Dedifferentiated amniotic fluid mesenchymal stem cell (primary cell): ENCODE measurements at regions not wholly inside any gene's neighbourhood (a gene's known extent, or its start where the extent isn't known, plus 50 kb on each side); places are given as distances from the start of the nearest gene placed in this dataset.

ENCODE experiments used
- DNase-seq: peaks from one replicate; pipeline ENCODE4 v3.0.0-alpha.2; 2016; ENCODE audit errors: extremely low spot score

DNA sequence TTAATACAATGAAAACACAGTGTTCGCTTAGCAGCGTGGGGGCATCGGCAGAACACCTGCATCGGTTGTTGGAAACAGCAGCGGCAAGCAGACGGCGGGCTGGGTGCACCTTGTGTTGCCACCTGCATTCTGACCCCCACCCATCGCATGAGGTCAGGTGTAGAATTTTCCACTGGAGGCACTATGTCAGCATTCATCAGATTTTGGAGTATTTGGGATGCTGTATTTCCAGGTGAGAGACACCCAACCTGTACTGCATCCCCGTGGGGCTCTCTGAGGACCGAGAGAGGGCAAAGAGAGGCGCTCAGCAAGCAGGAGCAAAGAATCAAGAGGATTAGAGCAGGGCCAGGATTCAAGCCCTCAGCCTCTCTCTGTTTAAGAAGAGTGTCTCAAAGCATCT is 116.4 kb upstream of the MGMT start:
- no peak for DNase-seq

- no peak for DNase-seq
These were observed 113.9 kb upstream of the MGMT start for GRCh38 chr10:129353101-129353500.

- no peak for DNase-seq
These were observed 107.0 kb upstream of the MGMT start for GRCh38 chr10:129360046-129360445.

GRCh38 chr10:129361676-129362376 is 105.2 kb upstream of the MGMT start:
- DNase-seq = no peak

- DNase-seq = no peak
These were observed 102.1 kb upstream of the MGMT start for GRCh38 chr10:129364949-129365348.

GRCh38 chr10:129365767-129366402 is 101.2 kb upstream of the MGMT start:
- DNase-seq = no peak

DNA sequence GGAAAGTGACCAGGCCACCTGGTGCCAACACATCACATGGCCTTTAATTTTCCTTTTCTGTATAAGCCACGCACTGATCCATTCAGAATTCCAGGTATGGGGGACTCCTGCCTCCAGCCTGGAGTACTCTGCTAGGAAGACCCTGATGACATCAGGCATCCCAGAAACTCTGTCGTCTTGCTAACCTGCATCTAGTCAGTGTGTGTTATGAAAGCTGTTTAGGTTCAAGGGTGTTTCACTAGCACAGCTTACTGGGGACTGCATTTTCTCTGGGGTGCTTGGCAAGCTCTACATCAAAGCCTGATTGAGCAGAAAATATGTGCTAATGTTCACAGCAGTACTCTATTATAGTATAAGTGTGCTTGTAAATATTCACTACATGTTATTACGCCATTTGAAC is 100.6 kb upstream of the MGMT start:
- no peak for DNase-seq

DNA sequence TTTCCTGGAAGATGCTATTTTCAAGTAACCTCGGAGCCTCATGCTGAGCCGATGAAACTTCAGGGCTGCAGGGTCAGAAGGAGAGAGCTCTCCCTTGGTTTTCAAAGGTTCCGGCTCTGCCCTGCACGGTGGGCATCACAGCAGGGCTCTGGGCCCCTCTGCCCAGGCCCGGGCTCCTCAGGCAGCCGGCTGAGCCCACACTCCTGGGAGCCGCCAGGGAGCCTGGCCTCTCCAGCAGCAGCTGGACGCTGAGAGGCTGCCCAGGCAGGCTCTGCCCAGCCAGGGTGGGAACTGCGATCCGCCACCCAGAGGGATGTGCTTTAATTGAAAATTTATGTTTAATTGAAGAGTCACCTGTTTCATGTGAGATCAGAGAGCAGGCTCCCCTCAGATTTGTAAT is 97.5 kb upstream of the MGMT start:
- no peak for DNase-seq

GRCh38 chr10:129371541-129371940 is 95.5 kb upstream of the MGMT start:
- DNase-seq = no peak

DNA sequence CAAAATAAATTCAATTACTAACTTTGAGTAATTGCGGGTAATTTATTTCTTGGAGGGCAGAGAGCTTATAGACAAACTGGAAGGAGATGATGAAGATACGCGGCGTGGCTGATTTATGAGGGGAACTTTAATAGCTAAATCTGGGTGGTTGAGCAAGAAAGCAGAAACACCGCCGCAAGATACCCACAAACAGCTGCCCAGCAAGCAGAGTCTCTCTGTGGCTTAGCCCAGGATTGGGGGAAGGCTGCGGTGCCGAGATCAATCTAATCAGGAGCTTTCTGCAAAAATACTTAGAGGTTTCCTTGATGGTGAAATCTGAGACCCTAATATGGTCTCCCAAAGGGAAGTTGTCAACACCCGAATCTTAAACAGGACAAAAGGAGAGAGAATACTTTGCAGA is 94.9 kb upstream of the MGMT start:
- no peak for DNase-seq

GRCh38 chr10:129373231-129373630 is 93.8 kb upstream of the MGMT start:
- DNase-seq = no peak

DNA sequence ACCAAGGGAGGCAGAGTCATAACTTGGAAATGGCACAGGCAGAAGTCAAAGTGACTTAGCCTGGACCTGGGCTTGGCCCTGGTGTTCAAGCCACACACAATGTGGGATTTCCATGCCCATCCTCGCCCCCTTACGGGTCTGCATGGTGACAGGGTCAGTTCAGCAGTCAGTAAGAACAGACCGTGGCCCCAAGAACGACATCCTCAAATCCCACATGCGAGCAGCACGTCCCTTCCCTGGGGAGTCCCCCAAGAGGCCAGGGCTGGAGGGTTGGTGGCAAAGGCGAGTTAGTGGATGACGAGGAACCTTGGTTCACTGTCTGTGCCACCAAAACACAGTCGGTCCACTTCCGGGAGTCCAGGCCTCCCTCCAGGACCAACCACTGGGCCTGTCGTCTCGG is 93.3 kb upstream of the MGMT start:
- no peak for DNase-seq

GRCh38 chr10:129375171-129375570 is 91.9 kb upstream of the MGMT start:
- no peak for DNase-seq

- no peak for DNase-seq
These were observed 91.1 kb upstream of the MGMT start for GRCh38 chr10:129375912-129376311.

- no peak for DNase-seq
These were observed 86.8 kb upstream of the MGMT start for GRCh38 chr10:129380279-129380678.

- DNase-seq = no peak
These were observed 85.3 kb upstream of the MGMT start for GRCh38 chr10:129381741-129382140.

GRCh38 chr10:129382401-129382800 is 84.6 kb upstream of the MGMT start:
- DNase-seq = no peak

GRCh38 chr10:129383651-129384050 is 83.4 kb upstream of the MGMT start:
- no peak for DNase-seq

- no peak for DNase-seq
These were observed 81.4 kb upstream of the MGMT start for GRCh38 chr10:129385600-129385999.

DNA sequence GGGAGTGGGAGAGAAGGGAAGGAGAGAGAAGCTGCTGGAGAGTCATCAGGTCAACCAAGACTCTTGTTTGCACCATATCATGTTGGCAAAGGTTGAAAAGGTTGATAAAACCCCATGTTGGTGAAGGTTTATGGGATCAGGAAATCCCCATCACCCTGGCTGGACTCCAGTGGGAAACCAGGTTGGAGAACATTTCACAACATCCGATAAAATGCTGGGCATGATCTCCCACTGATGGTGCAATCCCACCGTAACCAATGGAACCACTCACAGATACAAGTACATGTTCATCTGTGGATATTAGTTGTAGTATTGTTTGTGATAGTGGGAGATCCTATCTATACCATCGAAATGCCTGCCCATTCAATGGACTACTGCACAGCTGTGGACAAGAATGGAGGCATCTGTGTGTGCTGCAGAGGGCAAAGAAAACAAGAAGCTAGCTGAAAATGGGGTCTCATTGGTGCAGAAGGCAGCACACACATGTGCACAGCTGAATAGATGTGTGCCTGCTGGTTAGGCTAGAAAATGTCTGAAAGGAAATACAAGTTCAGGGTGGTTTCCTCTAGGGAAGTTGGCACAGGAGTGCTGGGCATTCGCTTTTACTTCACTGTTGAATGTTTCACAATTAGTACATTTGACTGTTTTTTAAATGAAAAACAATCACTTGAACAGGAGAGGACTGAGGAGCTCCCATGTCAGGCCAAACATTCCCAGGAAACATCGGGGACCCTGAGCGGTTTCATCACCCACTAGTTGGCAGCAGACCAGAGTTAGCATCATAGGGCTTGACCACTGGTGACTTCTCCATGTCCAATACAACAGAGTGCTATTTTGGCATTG is 80.4 kb upstream of the MGMT start:
- DNase-seq = no peak

GRCh38 chr10:129387258-129387525 is 79.8 kb upstream of the MGMT start:
- DNase-seq = no peak

GRCh38 chr10:129388435-129388834 is 78.6 kb upstream of the MGMT start:
- no peak for DNase-seq

DNA sequence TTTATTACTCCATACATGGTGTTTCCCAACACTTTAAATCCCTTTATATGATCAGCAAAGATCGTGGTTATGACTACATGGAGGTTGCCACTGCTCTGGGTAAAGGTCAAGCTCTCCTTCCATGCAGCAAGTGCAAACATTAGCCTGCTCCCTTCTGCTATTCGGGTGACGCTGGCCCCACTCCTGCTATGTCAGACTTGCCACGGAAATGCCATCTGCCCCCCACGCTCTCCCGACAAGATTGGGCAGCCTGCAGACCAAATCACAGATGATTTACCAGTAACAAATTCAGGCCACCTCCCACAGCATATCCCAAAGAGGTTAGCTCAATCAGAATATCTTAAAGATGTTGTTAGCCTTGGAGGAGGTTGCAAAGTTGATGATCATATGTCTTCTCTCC is 77.8 kb upstream of the MGMT start:
- DNase-seq = no peak
